BJ (cell line): ENCODE measurements at regions not wholly inside any gene's neighbourhood (a gene's known extent, or its start where the extent isn't known, plus 50 kb on each side); places are given as distances from the start of the nearest gene placed in this dataset.

ENCODE experiments used
- CTCF ChIA-PET: fragments of 350-600 bp; formaldehyde crosslinking; extraction: SDS; loops from one replicate; lab custom pipeline; 2021; ENCODE audit warnings: antibody characterized with exemption, inconsistent platforms; lab: Yijun Ruan, JAX
- POLR2A ChIA-PET: fragments of 300-600 bp; sonication (Branson Sonifier 250); formaldehyde crosslinking; extraction: SDS; loops from one replicate; lab custom pipeline; 2021; ENCODE audit warnings: antibody characterized with exemption; lab: Charles Lee
- DNase-seq: peaks from one replicate; pipeline ENCODE4 v3.0.0-alpha.2; 2011; ENCODE audit warnings: low read depth
- H3K27me3 ChIP-seq: 2 replicates; pipeline ENCODE4 v1.6.0; 2011; ENCODE audit warnings: low read length; ENCODE audit not compliant: control insufficient read depth, insufficient read depth
- H3K36me3 ChIP-seq: 2 replicates; pipeline ENCODE4 v1.5.1; 2011; ENCODE audit warnings: low read length; ENCODE audit not compliant: control insufficient read depth, insufficient read depth
- H3K4me3 ChIP-seq: 2 replicates; pipeline ENCODE4 v1.5.1; 2011; ENCODE audit warnings: low read depth, mild to moderate bottlenecking, control low read depth, low read length
- TF ChIP-seq, protein P1 (sequence below): IDR thresholded peaks from 2 replicates; pipeline ENCODE4 v1.5.1; 2011; ENCODE audit warnings: low read depth, mild to moderate bottlenecking, control low read depth, inconsistent platforms, low read length, moderate library complexity; ENCODE audit not compliant: insufficient read depth

DNA sequence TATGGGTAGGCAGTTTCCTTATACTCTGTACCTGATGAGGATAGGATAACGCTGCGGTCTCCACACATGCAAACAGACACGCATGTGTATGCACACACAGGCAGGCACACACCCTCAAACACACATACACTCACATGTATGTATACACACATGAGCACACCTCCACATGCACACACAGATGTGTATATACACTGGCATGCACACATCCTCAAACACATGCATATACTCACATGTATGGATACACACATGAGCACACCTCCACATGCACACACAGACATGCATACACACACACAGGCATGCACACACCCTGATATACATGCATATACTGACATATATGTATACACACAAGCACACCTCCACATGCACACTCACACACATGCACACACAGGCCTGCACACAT is 267.8 kb upstream of the HDAC4 start:
- H3K4me3 ChIP-seq = no peak overlapping the region
- no peaks in the 10 kb centered on the region for H3K36me3 ChIP-seq
- no peak for DNase-seq
- H3K27me3 ChIP-seq = no peaks in the 10 kb centered on the region
- TF ChIP-seq, protein P1, sequence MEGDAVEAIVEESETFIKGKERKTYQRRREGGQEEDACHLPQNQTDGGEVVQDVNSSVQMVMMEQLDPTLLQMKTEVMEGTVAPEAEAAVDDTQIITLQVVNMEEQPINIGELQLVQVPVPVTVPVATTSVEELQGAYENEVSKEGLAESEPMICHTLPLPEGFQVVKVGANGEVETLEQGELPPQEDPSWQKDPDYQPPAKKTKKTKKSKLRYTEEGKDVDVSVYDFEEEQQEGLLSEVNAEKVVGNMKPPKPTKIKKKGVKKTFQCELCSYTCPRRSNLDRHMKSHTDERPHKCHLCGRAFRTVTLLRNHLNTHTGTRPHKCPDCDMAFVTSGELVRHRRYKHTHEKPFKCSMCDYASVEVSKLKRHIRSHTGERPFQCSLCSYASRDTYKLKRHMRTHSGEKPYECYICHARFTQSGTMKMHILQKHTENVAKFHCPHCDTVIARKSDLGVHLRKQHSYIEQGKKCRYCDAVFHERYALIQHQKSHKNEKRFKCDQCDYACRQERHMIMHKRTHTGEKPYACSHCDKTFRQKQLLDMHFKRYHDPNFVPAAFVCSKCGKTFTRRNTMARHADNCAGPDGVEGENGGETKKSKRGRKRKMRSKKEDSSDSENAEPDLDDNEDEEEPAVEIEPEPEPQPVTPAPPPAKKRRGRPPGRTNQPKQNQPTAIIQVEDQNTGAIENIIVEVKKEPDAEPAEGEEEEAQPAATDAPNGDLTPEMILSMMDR = no peak
- ChIA-PET POLR2A (no interaction called here), CTCF (no interaction called here)

DNA sequence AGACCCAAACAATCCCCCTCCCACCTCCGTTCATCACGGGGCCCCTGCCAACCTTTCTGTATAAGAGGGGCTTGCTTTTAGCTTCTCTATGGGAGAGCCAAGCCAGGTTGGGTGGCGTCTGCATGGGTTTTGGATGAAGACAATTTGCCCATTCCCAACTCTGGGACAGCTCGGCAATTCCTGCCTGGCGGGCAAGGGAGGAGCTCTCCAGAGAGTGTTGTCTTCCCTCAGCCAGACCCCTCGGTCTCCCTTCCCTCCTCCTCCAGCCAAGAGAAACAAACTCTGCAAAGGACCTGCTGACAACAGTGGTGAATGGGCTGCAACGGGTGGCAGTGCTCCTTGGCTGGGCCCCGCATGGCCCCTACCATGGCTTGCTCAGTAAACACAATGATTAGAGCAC is 267.2 kb upstream of the HDAC4 start:
- TF ChIP-seq, protein P1 = no peak
- no peak for DNase-seq

GRCh38 chr2:239667431-239667985 is 266.7 kb upstream of the HDAC4 start:
- ChIA-PET CTCF (no interaction called here), POLR2A (no interaction called here)
- H3K4me3 ChIP-seq = no peak overlapping the region
- no peaks in the 10 kb centered on the region for H3K27me3 ChIP-seq
- TF ChIP-seq, protein P1 = no peak
- no peaks in the 10 kb centered on the region for H3K36me3 ChIP-seq
- DNase-seq = no peak

More for the DNA sequence above, 267.2 kb upstream of the HDAC4 start:
- Histone ChIP-seq H3K4me3 (no peak overlapping the region), H3K36me3 (no peaks in the 10 kb centered on the region), H3K27me3 (no peaks in the 10 kb centered on the region)
- CTCF ChIA-PET = no interaction called here
- POLR2A ChIA-PET = no interaction called here

DNA sequence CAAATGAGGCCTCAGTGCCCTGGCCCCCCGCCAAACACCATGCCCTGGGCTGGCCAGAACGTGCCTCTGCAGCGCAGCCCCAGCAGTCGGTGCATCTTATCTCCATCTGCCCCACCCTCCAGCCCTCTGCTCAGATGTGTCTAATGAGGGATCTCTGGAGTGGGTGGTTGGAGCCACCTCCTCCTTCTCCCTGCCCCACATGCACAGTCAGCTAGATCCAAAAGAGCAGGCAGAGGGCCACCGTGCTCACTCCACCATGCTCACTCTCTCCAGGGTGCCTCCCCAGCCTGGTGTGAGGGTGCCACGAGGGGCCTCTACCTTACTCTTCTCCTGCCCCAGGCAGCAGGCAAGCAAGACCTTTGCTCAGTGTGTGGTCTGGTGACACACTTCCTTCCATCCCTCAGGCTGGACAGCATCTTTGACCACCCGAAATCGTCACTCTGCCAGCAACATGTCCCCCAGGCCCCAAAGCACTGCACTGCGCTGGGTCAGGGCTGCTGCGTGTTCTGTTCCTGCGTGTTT is 266.1 kb upstream of the HDAC4 start:
- no peak for DNase-seq
- ChIA-PET CTCF (no interaction called here), POLR2A (no interaction called here)
- Histone ChIP-seq H3K4me3 (no peak overlapping the region), H3K36me3 (no peaks in the 10 kb centered on the region), H3K27me3 (no peaks in the 10 kb centered on the region; the same call in 1 of the 2 replicates)
- TF ChIP-seq, protein P1 = no peak

- TF ChIP-seq, protein P1 = no peak
- ChIA-PET CTCF (no interaction called here), POLR2A (no interaction called here)
Measured at GRCh38 chr2:239666053-239666854, 265.4 kb upstream of the HDAC4 start.

More at GRCh38 chr2:239666053-239666854, 265.4 kb upstream of the HDAC4 start:
- Histone ChIP-seq H3K27me3 (peaks cover under 1% of the 10 kb centered on the region), H3K36me3 (no peaks in the 10 kb centered on the region), H3K4me3 (no peak overlapping the region)
- DNase-seq = no peak
